Liver (tissue), 8 donors: ENCODE measurements at regions not wholly inside any gene's neighbourhood (a gene's known extent, or its start where the extent isn't known, plus 50 kb on each side); places are given as distances from the start of the nearest gene placed in this dataset.

Experiments used
- DNase-seq: peaks from one replicate; pipeline ENCODE4 v3.0.0-alpha.2; 2017; ENCODE audit warnings: low spot score
- H3K27ac ChIP-seq, 2 donors: one replicate each; pipeline ENCODE4 v1.7.0; 2013; ENCODE audit warnings: inconsistent platforms in 2 of 2, low read length in 2 of 2, control low read depth in 1 of 2, low read depth in 1 of 2, mild to moderate bottlenecking in 1 of 2
- H3K27me3 ChIP-seq, 4 donors: one replicate each; pipeline versions ENCODE4 v1.6.1 to v1.7.0; 2013; ENCODE audit warnings: low read length in 3 of 4, inconsistent platforms in 1 of 4, mild to moderate bottlenecking in 1 of 4, moderate library complexity in 1 of 4; ENCODE audit not compliant: control insufficient read depth in 4 of 4, insufficient read depth in 4 of 4
- H3K36me3 ChIP-seq, 4 donors: one replicate each; pipeline versions ENCODE4 v1.6.1 to v1.7.0; 2013; ENCODE audit warnings: low read length in 3 of 4, mild to moderate bottlenecking in 3 of 4, low read depth in 1 of 4, moderate library complexity in 1 of 4; ENCODE audit not compliant: control insufficient read depth in 4 of 4, insufficient read depth in 3 of 4
- H3K4me1 ChIP-seq, 4 donors: one replicate each; pipeline versions ENCODE4 v1.6.1 to v1.7.0; 2013; ENCODE audit warnings: low read length in 3 of 4, mild to moderate bottlenecking in 3 of 4, moderate library complexity in 1 of 4; ENCODE audit not compliant: control insufficient read depth in 4 of 4, insufficient read depth in 4 of 4
- H3K4me3 ChIP-seq, 3 donors: one replicate each; pipeline versions ENCODE4 v1.6.1 to v1.7.0; 2013; ENCODE audit warnings: low read length in 3 of 3, control low read depth in 1 of 3, low read depth in 1 of 3, mild to moderate bottlenecking in 1 of 3
- H3K9ac ChIP-seq, 2 donors: one replicate each; pipeline ENCODE4 v1.7.0; 2013; ENCODE audit warnings: low read length in 2 of 2, mild to moderate bottlenecking in 2 of 2, moderate library complexity in 2 of 2, control low read depth in 1 of 2, low read depth in 1 of 2
- H3K9me3 ChIP-seq, 4 donors: one replicate each; pipeline versions ENCODE4 v1.6.1 to v1.7.0; 2013; ENCODE audit warnings: low read length in 3 of 4; ENCODE audit not compliant: control insufficient read depth in 4 of 4
- ATF3 ChIP-seq: IDR thresholded peaks from 2 replicates; pipeline ENCODE4 v1.6.1; 2016; ENCODE audit warnings: antibody characterized with exemption
- CTCF ChIP-seq: fragments of 150-350 bp; IDR thresholded peaks from 2 replicates; pipeline ENCODE4 v1.5.1; 2017; ENCODE audit warnings: improper control_type of control experiment, low read depth, low read length; ENCODE audit not compliant: missing input control
- EGR1 ChIP-seq, 2 donors: IDR thresholded peaks; 2 replicates each; pipeline ENCODE4 v1.6.1; 2016 to 2018; ENCODE audit warnings: antibody characterized with exemption in 2 of 2, low read depth in 2 of 2
- FOXA1 ChIP-seq: IDR thresholded peaks from 2 replicates; pipeline ENCODE4 v1.6.1; 2016; ENCODE audit warnings: antibody characterized with exemption
- FOXA2 ChIP-seq: IDR thresholded peaks from 2 replicates; pipeline ENCODE4 v1.6.1; 2016; ENCODE audit warnings: antibody characterized with exemption
- GABPA ChIP-seq, 2 donors: IDR thresholded peaks in 1 of 2; conservative IDR thresholded peaks in 1 of 2; 2 replicates each; pipeline ENCODE4 v1.6.1; 2016; ENCODE audit warnings: antibody characterized with exemption in 2 of 2, mild to moderate bottlenecking in 1 of 2, moderate library complexity in 1 of 2
- HNF4A ChIP-seq, 2 donors: conservative IDR thresholded peaks; 2 replicates each; pipeline ENCODE4 v1.6.1; 2016; ENCODE audit warnings: antibody characterized with exemption in 2 of 2, mild to moderate bottlenecking in 2 of 2
- HNF4G ChIP-seq: IDR thresholded peaks from 2 replicates; pipeline ENCODE4 v1.6.1; 2016; ENCODE audit warnings: antibody characterized with exemption
- JUND ChIP-seq, 2 donors: IDR thresholded peaks; 2 replicates each; pipeline ENCODE4 v1.6.1; 2016; ENCODE audit warnings: antibody characterized with exemption in 2 of 2
- MAX ChIP-seq: IDR thresholded peaks from 2 replicates; pipeline ENCODE4 v1.6.1; 2016; ENCODE audit warnings: antibody characterized with exemption
- RAD21 ChIP-seq, 2 donors: IDR thresholded peaks; 2 replicates each; pipeline ENCODE4 v1.6.1; 2016; ENCODE audit warnings: antibody characterized with exemption in 2 of 2, mild to moderate bottlenecking in 2 of 2
- REST ChIP-seq: IDR thresholded peaks from 2 replicates; pipeline ENCODE4 v1.6.1; 2016; ENCODE audit warnings: antibody characterized with exemption, mild to moderate bottlenecking
- RXRA ChIP-seq, 2 donors: IDR thresholded peaks; 2 replicates each; pipeline ENCODE4 v1.6.1; 2017 to 2018; ENCODE audit warnings: antibody characterized with exemption in 2 of 2, mild to moderate bottlenecking in 1 of 2
- YY1 ChIP-seq: IDR thresholded peaks from 2 replicates; pipeline ENCODE4 v1.6.1; 2016; ENCODE audit warnings: antibody characterized with exemption, mild to moderate bottlenecking
- WGBS: extraction: QIAGEN DNeasy Blood & Tissue Kit; methylation state at CpG from one replicate; pipeline ENCODE4 v1.1.7; 2013; 5-methylcytosine and 5-hydroxymethylcytosine counted together
- donor health status: healthy.
- donor health status: healthy.
- donor health status: healthy.
- donor health status: healthy.
- donor health status: healthy.

GRCh38 chr7:17236603-17237002 lies 61.8 kb upstream of the AHR start:
- WGBS = 94% methylated on average over 1 of the region's 1 CpG
- no peak overlapping the region for H3K9ac ChIP-seq
- DNase-seq = no peak
- H3K36me3 ChIP-seq = no peaks in the 10 kb centered on the region
- H3K4me3 ChIP-seq = no peak overlapping the region
- H3K9me3 ChIP-seq = no peaks in the 10 kb centered on the region
- peaks cover 0 to 15% (median 12%) of the 10 kb centered on the region in 4 donors for H3K4me1 ChIP-seq
- peaks cover 0 to 3% (median 0%) of the 10 kb centered on the region in 4 donors for H3K27me3 ChIP-seq
- no peak overlapping the region for H3K27ac ChIP-seq
- TF ChIP-seq GABPA (IDR thresholded peaks at IDR 0.05 in 1 of 2, conservative IDR thresholded peaks at IDR 0.05 in 1 of 2) (no peak), MAX (no peak), EGR1 (IDR thresholded peaks at IDR 0.05; ENCODE audit: low read depth in 2 of 2) (no peak), YY1 (no peak), JUND (IDR thresholded peaks at IDR 0.05) (no peak)

GRCh38 chr7:17239046-17239445 lies 59.4 kb upstream of the AHR start:
- H3K27me3 ChIP-seq = peaks cover 0 to 6% (median 0%) of the 10 kb centered on the region in 4 donors
- peaks cover 0 to 15% (median 12%) of the 10 kb centered on the region in 4 donors for H3K4me1 ChIP-seq
- WGBS = 56% methylated on average over 1 of the region's 1 CpG
- H3K36me3 ChIP-seq = no peaks in the 10 kb centered on the region
- TF ChIP-seq CTCF (no peak), EGR1 (IDR thresholded peaks at IDR 0.05; ENCODE audit: low read depth in 2 of 2) (no peak)
- no peak overlapping the region for H3K4me3 ChIP-seq
- no peaks in the 10 kb centered on the region for H3K9me3 ChIP-seq
- DNase-seq = no peak
- H3K27ac ChIP-seq = no peak overlapping the region
- no peak overlapping the region for H3K9ac ChIP-seq

- peak overlapping the region in 1 of 2 donors; percentile 24 for H3K9ac ChIP-seq
- no peak overlapping the region for H3K4me3 ChIP-seq
- peaks cover 0 to 6% (median 0%) of the 10 kb centered on the region in 4 donors for H3K27me3 ChIP-seq
- no peak overlapping the region for H3K27ac ChIP-seq
- H3K36me3 ChIP-seq = no peaks in the 10 kb centered on the region
- DNase-seq = no peak
- WGBS = 45% methylated on average over 7 of the region's 7 CpGs
- peaks cover 0 to 15% (median 12%) of the 10 kb centered on the region in 4 donors for H3K4me1 ChIP-seq
- no peaks in the 10 kb centered on the region for H3K9me3 ChIP-seq
- TF ChIP-seq HNF4A (conservative IDR thresholded peaks at IDR 0.05) = peak; percentile 88 to 93
- peak; percentile 60 to 73 for TF ChIP-seq RAD21 (IDR thresholded peaks at IDR 0.05)
- TF ChIP-seq YY1 = peak; percentile 78
- peak; percentile 93 to 98 for TF ChIP-seq RXRA (IDR thresholded peaks at IDR 0.05)
- peak; percentile 96 for TF ChIP-seq FOXA2
- peak; percentile 83 to 93 for TF ChIP-seq JUND (IDR thresholded peaks at IDR 0.05)
- TF ChIP-seq HNF4G = peak; percentile 57
- no peak for TF ChIP-seq CTCF
- TF ChIP-seq EGR1 (IDR thresholded peaks at IDR 0.05; ENCODE audit: low read depth in 2 of 2) = no peak
- TF ChIP-seq MAX = peak; percentile 85
- no peak for TF ChIP-seq FOXA1
- peak; percentile 77 for TF ChIP-seq ATF3
- peak; percentile 75 for TF ChIP-seq REST
These were observed 58.5 kb upstream of the AHR start for GRCh38 chr7:17239683-17240521.
